ENCODE measurements at regions not wholly inside any gene's neighbourhood (a gene's known extent, or its start where the extent isn't known, plus 50 kb on each side); places are given as distances from the start of the nearest gene placed in this dataset.

- Mint-ChIP-seq H3K9me3 (no peaks in the 10 kb centered on the region), H3K4me1 (peaks cover 10% of the 10 kb centered on the region), H3K4me3 (no peak overlapping the region), H3K27me3 (no peaks in the 10 kb centered on the region), H3K27ac (no peak overlapping the region)
- peak; percentile 78 for ATAC-seq
- DNase-seq: peak; percentile 50 to 59
Measured at GRCh38 chr3:5426094-5426883, 238.8 kb downstream of the EDEM1 start.

- Mint-ChIP-seq H3K27ac (no peak overlapping the region), H3K9me3 (no peaks in the 10 kb centered on the region)
Measured at GRCh38 chr3:5427021-5427420, 239.5 kb downstream of the EDEM1 start.

GRCh38 chr3:5427938-5428337, 240.4 kb downstream of the EDEM1 start:
- H3K27ac Mint-ChIP-seq: no peak overlapping the region
- DNase-seq: no peak
- H3K9me3 Mint-ChIP-seq: no peaks in the 10 kb centered on the region
- no peaks in the 10 kb centered on the region for H3K27me3 Mint-ChIP-seq
- peaks cover 10% of the 10 kb centered on the region for H3K4me1 Mint-ChIP-seq
- H3K4me3 Mint-ChIP-seq: no peak overlapping the region
- no peak for ATAC-seq

More at GRCh38 chr3:5427021-5427420, 239.5 kb downstream of the EDEM1 start:
- ATAC-seq (no peak), DNase-seq (no peak)
- Mint-ChIP-seq H3K27me3 (no peaks in the 10 kb centered on the region), H3K4me1 (peaks cover 10% of the 10 kb centered on the region), H3K4me3 (no peak overlapping the region)

DNA sequence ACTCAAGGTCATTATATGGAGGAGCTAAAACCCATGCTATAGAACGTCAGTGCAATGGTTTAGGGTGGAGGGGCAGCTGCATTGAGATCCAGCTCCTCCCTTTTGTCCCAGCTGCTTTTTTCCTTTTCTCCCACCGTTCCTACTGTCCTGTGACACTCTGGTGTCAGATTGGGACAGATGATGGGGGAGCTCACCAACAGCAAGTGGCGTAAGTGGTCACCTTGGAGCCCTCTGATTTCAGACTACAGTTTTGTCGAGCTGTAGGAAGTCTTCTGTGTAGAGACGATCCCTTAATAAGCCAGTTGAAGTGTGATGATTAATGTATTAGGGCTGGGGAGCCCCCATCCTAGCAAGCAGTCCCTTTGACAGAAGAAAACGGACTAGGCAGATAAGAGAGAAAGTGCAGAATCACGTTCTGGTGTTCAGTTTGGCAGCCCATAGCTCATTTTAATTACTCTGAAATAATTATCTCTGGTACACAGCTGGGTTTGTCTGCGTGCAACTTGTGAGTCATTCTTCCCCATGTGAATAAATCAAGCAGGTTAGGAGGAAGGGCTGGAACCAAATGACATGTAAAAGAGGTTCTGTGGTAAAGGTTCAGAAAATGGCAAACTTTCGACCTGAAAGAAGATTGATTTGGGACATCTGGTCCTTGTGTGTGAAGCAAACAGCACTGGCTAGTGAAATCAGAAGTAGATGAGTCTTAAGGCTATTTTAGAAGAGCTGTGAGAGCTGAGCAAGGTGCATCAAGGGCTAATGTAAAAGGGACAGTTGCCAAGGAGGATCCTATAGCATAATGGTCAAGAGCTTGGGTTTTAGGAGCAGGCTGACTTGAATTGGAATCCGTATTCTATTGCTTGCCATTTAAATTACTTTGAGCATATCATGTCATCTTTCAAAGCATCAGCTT, 241.4 kb downstream of the EDEM1 start:
- ATAC-seq (peak; percentile 63), DNase-seq (no peak)
- peaks cover 10% of the 10 kb centered on the region for H3K4me1 Mint-ChIP-seq
- H3K4me3 Mint-ChIP-seq: no peak overlapping the region
- no peaks in the 10 kb centered on the region for H3K27me3 Mint-ChIP-seq
- no peaks in the 10 kb centered on the region for H3K9me3 Mint-ChIP-seq
- H3K27ac Mint-ChIP-seq: no peak overlapping the region

DNA sequence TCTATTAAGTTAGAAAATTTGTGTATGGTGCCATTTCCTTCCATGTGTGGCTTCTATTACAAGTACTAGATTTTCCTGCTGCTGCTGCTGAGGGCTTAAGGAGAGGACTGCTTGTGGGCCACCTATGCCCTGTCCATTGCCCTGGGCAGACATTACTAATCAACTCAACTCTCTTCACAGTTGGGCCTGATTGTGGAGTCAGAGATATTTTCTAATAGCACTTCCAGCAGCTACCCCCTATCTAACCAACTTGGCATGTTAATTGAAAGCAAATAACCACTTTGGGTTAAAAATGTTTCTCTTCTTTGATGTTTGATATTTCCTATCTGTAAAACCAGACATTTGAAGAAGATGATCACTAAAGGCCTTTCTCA, 242.0 kb downstream of the EDEM1 start:
- no peak for DNase-seq
- no peak for ATAC-seq
- Mint-ChIP-seq H3K27me3 (no peaks in the 10 kb centered on the region), H3K9me3 (no peaks in the 10 kb centered on the region), H3K27ac (no peak overlapping the region), H3K4me1 (peaks cover 10% of the 10 kb centered on the region), H3K4me3 (no peak overlapping the region)

- Mint-ChIP-seq H3K4me3 (no peak overlapping the region), H3K27me3 (no peaks in the 10 kb centered on the region), H3K9me3 (no peaks in the 10 kb centered on the region), H3K27ac (no peak overlapping the region), H3K4me1 (peaks cover 10% of the 10 kb centered on the region)
- no peak for ATAC-seq
- no peak for DNase-seq
Measured at GRCh38 chr3:5430701-5431100, 243.2 kb downstream of the EDEM1 start.

DNA sequence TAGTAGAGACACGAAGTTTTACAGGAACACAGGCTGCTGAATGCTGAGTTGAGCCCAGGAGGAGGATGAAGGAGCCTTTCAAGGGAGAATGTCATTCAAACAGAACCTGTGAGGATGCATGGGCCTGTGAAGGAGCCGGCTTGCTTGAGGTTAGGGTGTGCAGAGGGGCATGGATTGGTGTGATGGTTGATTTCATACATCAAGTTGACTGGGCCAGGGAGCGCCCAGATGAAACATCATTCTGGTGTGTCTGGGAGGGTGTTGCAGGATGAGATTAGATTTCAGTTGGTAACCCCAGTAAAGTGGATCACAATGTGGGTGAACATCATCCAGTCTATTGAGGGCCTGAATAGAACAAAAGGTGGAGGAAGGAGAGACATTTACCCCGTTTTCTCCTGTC, 243.6 kb downstream of the EDEM1 start:
- Mint-ChIP-seq H3K27me3 (no peaks in the 10 kb centered on the region), H3K4me1 (peaks cover 10% of the 10 kb centered on the region), H3K27ac (no peak overlapping the region), H3K4me3 (no peak overlapping the region), H3K9me3 (no peaks in the 10 kb centered on the region)
- DNase-seq (no peak), ATAC-seq (no peak)

DNA sequence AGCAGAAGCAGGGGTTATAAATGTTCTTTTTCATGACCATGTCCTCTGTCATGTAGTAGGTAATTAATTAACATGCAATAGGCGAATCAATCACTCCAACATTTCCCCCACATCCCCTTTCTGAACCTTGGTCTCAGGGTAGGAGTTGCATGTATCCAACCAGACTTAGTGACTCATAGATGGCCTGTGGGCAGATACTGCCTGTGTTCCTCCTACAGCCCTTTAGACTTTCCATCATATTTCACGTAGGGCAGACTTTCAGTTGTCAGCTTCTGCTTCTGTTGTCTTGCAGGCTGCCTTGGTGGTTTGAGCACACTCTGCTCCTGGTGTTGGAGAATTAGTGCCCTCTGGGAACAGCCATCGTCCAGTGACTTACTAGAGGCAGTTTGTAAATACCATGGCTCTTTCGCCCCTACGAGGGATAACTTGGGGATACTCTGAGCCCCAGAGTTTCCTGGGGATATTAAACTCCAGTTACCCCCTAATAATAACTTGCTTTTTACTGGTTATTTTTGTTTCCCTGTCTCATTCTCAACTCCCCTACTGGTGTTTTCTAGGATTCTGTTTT, 244.4 kb downstream of the EDEM1 start:
- DNase-seq (no peak), ATAC-seq (no peak)
- H3K27ac Mint-ChIP-seq: no peak overlapping the region

DNA sequence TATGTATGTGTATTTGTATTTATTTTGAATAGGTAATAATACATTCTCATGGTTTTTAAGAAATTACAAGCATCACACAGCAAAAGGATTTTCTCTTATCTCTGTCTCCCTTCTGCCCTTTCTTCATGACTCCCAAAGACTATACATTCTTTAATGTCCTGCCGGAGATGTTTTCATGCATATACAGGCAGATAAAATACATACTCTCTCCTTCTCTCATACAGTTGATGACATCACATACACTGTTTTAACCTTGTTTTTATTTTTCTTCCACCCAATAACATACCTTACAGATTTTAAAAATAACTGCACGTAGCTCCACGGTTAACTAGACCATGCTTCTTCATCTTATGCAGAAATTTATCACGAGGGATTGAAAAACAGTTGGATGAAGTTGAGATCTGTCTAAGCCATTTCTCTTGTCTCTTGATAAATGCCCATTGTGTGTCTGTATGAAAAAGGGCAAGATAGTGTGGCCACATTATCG, 249.8 kb downstream of the EDEM1 start:
- no peak overlapping the region for H3K4me3 Mint-ChIP-seq
- no peaks in the 10 kb centered on the region for H3K4me1 Mint-ChIP-seq
- H3K27me3 Mint-ChIP-seq: peaks cover 11% of the 10 kb centered on the region
- ATAC-seq (no peak), DNase-seq (no peak)
- no peak overlapping the region for H3K27ac Mint-ChIP-seq
- H3K9me3 Mint-ChIP-seq: no peaks in the 10 kb centered on the region

More for the DNA sequence above, 244.4 kb downstream of the EDEM1 start:
- Mint-ChIP-seq H3K27me3 (no peaks in the 10 kb centered on the region), H3K4me3 (no peak overlapping the region), H3K4me1 (peaks cover 10% of the 10 kb centered on the region), H3K9me3 (no peaks in the 10 kb centered on the region)

DNA sequence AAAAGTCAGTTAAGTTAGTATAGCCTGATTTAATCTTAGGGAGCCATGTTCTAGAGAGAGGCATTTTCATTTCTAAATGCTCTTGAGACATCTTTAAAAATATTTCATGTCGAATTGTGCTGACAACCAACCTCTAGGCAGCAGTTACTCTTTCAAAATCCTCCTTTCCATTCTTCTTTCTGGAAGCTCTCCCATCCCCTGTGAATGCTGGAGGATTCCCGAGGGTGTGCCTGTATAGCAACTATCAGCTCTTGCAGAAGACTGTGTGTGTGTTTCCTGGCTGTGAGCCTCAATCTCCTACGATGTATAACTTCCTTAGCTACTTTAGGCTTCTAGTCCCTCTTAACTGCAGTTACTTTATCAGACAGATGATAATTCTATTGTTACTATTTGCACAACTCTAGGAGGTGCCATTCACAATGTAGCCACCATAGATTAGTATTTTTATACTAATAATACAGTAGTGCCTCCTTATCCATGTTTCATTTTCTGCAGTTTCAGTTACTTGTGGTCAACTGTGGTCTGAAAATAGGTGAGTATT, 250.3 kb downstream of the EDEM1 start:
- H3K4me1 Mint-ChIP-seq: no peaks in the 10 kb centered on the region

DNA sequence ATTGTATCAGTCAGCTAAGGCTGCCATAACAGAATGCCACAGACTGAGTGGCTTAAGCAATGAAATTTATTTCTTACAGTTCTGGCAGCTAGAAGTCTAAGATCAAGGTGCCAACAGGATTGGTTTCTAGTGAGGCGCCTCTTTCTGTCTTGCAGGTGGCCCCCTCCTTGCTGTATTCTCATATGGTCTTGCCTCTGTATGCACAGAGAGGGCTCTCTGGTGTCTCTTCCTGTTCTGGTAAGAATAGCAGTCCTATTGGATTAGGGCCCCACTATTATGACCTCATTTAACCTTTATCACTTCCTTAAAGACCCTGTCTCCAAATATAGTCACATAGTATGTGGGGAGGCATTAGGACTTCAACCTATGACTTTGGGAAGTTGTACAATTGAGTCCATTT, 253.9 kb downstream of the EDEM1 start:
- no peaks in the 10 kb centered on the region for H3K9me3 Mint-ChIP-seq
- ATAC-seq: no peak

More for the DNA sequence above, 250.3 kb downstream of the EDEM1 start:
- no peak for DNase-seq
- ATAC-seq: no peak
- Mint-ChIP-seq H3K27me3 (peaks cover 11% of the 10 kb centered on the region), H3K4me3 (no peak overlapping the region), H3K27ac (no peak overlapping the region), H3K9me3 (no peaks in the 10 kb centered on the region)

DNA sequence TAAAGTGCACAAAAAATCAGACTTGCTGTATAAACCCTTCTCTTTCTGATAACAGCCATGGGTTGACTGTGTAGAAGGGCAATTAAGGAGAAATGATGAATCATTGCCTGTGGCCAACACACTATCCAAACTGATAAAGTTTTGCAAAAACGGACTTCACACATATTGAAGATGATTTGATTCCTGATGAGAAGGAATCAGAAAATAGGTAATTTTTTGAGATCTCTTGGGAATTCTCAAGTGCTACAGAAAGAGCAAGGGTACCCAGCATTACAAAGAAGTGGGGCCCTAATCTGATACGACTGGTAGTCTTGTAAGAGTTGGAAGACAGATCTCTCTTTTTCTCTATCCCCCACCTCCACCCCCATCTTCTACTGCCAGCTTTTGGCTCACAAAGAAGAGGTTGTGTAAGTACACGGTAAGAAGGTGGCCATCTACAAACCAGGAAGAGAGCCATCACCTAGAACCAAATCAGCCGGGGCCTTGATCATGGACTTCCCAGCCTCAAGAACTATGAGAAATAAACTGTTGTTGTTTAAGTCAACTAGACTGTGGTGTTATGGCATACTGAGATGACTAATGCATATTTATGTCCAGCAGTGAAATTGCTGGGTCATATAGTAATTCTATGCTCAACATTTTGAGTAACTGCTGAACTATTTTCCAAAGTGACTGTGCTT, 254.7 kb downstream of the EDEM1 start:
- no peak for DNase-seq
- H3K27me3 Mint-ChIP-seq: peaks cover 10% of the 10 kb centered on the region
- ATAC-seq: no peak
- no peaks in the 10 kb centered on the region for H3K4me1 Mint-ChIP-seq
- no peak overlapping the region for H3K27ac Mint-ChIP-seq
- no peak overlapping the region for H3K4me3 Mint-ChIP-seq
- no peaks in the 10 kb centered on the region for H3K9me3 Mint-ChIP-seq

More for the DNA sequence above, 253.9 kb downstream of the EDEM1 start:
- DNase-seq: no peak
- H3K4me1 Mint-ChIP-seq: no peaks in the 10 kb centered on the region
- H3K4me3 Mint-ChIP-seq: no peak overlapping the region
- no peak overlapping the region for H3K27ac Mint-ChIP-seq
- peaks cover 11% of the 10 kb centered on the region for H3K27me3 Mint-ChIP-seq

DNA sequence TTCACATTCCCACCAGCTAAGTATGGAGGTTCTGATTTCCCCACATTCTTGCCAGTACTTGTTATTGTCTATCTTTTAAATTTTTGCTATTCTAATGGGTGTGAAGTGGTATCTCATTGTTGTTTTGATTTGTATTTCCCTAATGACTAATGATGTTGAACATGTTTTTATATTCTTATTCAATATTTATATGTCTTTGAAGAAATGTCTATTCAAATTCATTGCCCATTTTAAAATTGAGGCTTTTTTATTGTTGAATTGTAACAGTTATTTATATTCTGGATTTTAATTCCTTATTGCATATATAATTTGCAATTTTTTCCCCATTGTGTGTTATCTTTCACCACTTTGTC, 255.3 kb downstream of the EDEM1 start:
- no peak for ATAC-seq
- H3K4me3 Mint-ChIP-seq: no peak overlapping the region
- DNase-seq: no peak
- no peak overlapping the region for H3K27ac Mint-ChIP-seq
- H3K27me3 Mint-ChIP-seq: peaks cover 5% of the 10 kb centered on the region
- H3K4me1 Mint-ChIP-seq: no peaks in the 10 kb centered on the region
- H3K9me3 Mint-ChIP-seq: no peaks in the 10 kb centered on the region

DNA sequence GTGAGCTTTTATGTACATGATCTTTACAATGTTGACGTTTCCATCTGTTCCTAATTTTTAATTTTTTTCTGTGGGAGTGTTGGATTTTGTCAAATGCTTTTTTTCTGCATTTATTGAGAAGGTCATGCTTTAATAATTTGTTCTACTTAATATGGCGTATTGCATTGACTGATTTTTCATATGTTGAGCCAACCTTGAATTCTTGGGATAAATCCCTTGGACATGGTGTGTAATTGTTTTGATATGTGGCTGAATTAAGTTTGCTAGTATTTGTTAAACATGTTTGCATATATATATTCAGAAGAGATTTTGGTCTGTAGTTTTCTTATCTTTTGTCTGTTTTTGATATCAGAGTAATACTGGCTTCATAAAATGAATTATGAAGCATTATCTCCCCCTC, 256.7 kb downstream of the EDEM1 start:
- DNase-seq (no peak), ATAC-seq (no peak)
- Mint-ChIP-seq H3K4me3 (no peak overlapping the region), H3K4me1 (no peaks in the 10 kb centered on the region), H3K27ac (no peak overlapping the region), H3K9me3 (no peaks in the 10 kb centered on the region), H3K27me3 (no peaks in the 10 kb centered on the region)

DNA sequence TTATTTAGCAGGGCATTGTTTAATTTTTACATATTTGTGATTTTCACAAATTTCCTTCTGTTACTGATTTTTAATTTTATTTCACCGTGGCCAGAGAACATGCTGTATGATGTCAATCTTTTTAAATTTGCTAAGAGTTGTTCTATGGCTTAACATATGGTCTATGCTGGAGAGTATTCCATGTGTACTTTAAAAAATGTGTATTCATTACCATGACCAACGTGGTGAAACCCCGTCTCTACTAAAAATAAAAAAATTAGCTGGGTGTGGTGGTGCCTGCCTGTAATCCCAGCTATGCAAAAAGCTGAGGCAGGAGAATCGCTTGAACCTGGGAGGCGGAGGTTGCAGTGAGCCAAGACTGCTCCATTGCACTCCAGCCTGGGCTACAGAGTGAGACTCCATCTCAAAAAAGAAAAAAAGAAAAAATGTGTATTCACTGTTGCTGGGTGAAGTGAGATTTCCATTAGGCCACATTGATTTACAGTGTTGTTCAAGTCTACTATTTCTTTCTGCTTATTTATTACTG, 258.2 kb downstream of the EDEM1 start:
- no peak for ATAC-seq
- Mint-ChIP-seq H3K4me3 (no peak overlapping the region), H3K27me3 (no peaks in the 10 kb centered on the region), H3K27ac (no peak overlapping the region), H3K4me1 (no peaks in the 10 kb centered on the region), H3K9me3 (no peaks in the 10 kb centered on the region)
- DNase-seq: no peak
